Renal cortical epithelial cell (primary cell): ENCODE measurements at regions not wholly inside any gene's neighbourhood (a gene's known extent, or its start where the extent isn't known, plus 50 kb on each side); places are given as distances from the start of the nearest gene placed in this dataset.

ENCODE experiments used
- DNase-seq: peaks from one replicate; pipeline ENCODE4 v3.0.0-alpha.2; 2011; ENCODE audit warnings: low read depth

- no peak for DNase-seq
These were observed 470.6 kb upstream of the ADGRL2 start for GRCh38 chr1:81330111-81330510.

- DNase-seq, result no peak
These were observed 471.7 kb upstream of the ADGRL2 start for GRCh38 chr1:81329041-81329440.

- no peak for DNase-seq
These were observed 473.0 kb upstream of the ADGRL2 start for GRCh38 chr1:81327743-81328142.

GRCh38 chr1:81327103-81327710 is 473.5 kb upstream of the ADGRL2 start:
- DNase-seq, result no peak

- no peak for DNase-seq
These were observed 474.5 kb upstream of the ADGRL2 start for GRCh38 chr1:81326212-81326611.

- peak; percentile 36 for DNase-seq
These were observed 475.3 kb upstream of the ADGRL2 start for GRCh38 chr1:81325397-81325796.

GRCh38 chr1:81323862-81324261 is 476.9 kb upstream of the ADGRL2 start:
- no peak for DNase-seq

GRCh38 chr1:81317191-81317590 is 483.5 kb upstream of the ADGRL2 start:
- DNase-seq, result no peak

GRCh38 chr1:81314513-81315233 is 486.1 kb upstream of the ADGRL2 start:
- no peak for DNase-seq

- DNase-seq, result no peak
These were observed 487.4 kb upstream of the ADGRL2 start for GRCh38 chr1:81313289-81313688.

GRCh38 chr1:81312272-81312754 is 488.4 kb upstream of the ADGRL2 start:
- DNase-seq, result no peak

- DNase-seq, result no peak
These were observed 490.5 kb upstream of the ADGRL2 start for GRCh38 chr1:81310250-81310649.

GRCh38 chr1:81308191-81308590 is 492.5 kb upstream of the ADGRL2 start:
- DNase-seq, result no peak

- no peak for DNase-seq
These were observed 492.9 kb upstream of the ADGRL2 start for GRCh38 chr1:81307786-81308185.

- DNase-seq, result peak; percentile 74
These were observed 494.7 kb upstream of the ADGRL2 start for GRCh38 chr1:81305997-81306452.

- DNase-seq, result peak; percentile 70
These were observed 496.5 kb upstream of the ADGRL2 start for GRCh38 chr1:81304187-81304586.

- no peak for DNase-seq
These were observed 500.8 kb upstream of the ADGRL2 start for GRCh38 chr1:81299892-81300291.

GRCh38 chr1:81298266-81298665 is 502.5 kb upstream of the ADGRL2 start:
- no peak for DNase-seq

- no peak for DNase-seq
These were observed 504.1 kb upstream of the ADGRL2 start for GRCh38 chr1:81296601-81297000.

- no peak for DNase-seq
These were observed 510.4 kb upstream of the ADGRL2 start for GRCh38 chr1:81290326-81290725.

GRCh38 chr1:81288689-81289088 is 512.0 kb upstream of the ADGRL2 start:
- no peak for DNase-seq

- no peak for DNase-seq
These were observed 513.2 kb upstream of the ADGRL2 start for GRCh38 chr1:81287411-81288080.

- DNase-seq, result no peak
These were observed 530.7 kb upstream of the ADGRL2 start for GRCh38 chr1:81270051-81270450.
